NT2/D1 (cell line): ENCODE measurements at regions not wholly inside any gene's neighbourhood (a gene's known extent, or its start where the extent isn't known, plus 50 kb on each side); places are given as distances from the start of the nearest gene placed in this dataset.

Experiments
- SUZ12 ChIP-seq: IDR thresholded peaks from 2 replicates; pipeline ENCODE4 v1.6.1; 2011; ENCODE audit not compliant: insufficient read length, insufficient read depth; ENCODE audit errors: extremely low read depth
- YY1 ChIP-seq: IDR thresholded peaks from 2 replicates; pipeline ENCODE4 v1.6.1; 2011; ENCODE audit not compliant: insufficient read length, insufficient read depth

DNA sequence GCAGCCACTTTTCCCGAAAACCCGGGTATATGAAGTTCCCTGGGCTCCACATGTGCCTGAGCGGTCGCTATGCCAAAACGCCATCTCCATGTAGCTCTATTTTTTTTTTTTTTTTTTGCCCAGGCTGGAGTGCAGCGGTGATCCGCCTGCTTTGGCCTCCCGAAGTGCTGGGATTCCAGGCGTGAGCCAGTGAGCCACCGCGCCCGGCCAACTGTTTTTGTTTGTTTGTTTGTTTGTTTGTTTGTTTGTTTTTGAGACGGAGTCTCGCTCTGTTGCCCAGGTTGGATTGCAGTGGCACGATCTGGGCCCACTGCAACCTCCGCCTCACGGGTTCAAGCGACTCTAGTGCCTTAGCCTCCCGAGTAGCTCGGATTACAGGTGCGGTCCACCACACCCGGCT is 237.5 kb upstream of the IRAK1BP1 start:
- no peak for TF ChIP-seq YY1
- TF ChIP-seq SUZ12 = no peak
